Stimulated activated CD4-positive, alpha-beta T cell treated with anti-CD3 and anti-CD28 coated beads, Interleukin-12 subunit alpha, Interleukin-12 subunit beta, amount 100 ng/mL, for 24 hours (primary cell): ENCODE measurements at regions not wholly inside any gene's neighbourhood (a gene's known extent, or its start where the extent isn't known, plus 50 kb on each side); places are given as distances from the start of the nearest gene placed in this dataset.
"Not testable (repeated sequence)": the region's sequence is repeated elsewhere in the genome, so short reads cannot be mapped to it uniquely, and the experiment has no call there.

Experiments
- DNase-seq, 2 experiments: peaks; one replicate each; pipeline ENCODE4 v3.0.0-alpha.2; 2020; ENCODE audit warnings: low read depth in 2 of 2

- no peak for DNase-seq
Measured at GRCh38 chr9:108411632-108412031, 444.2 kb downstream of the ACTL7B start.

DNA sequence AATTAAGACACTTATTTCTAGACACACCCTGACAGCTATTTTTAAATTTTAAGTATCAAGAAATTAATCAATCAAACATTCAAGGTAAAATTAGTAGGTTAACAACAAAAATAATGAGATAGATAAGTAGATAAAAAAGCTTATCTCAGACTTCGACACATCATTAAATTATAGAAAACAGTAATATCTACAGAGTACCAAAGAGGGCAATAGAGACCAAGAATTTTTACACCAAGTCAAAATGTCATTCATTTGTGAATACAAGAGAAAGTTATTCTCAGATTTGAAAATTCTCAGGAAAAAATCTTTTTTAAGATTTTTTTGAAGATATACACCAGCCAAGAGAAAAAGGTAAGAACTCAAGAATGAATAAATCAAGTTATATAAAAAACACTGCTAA is 445.6 kb downstream of the ACTL7B start:
- no peak for DNase-seq

DNA sequence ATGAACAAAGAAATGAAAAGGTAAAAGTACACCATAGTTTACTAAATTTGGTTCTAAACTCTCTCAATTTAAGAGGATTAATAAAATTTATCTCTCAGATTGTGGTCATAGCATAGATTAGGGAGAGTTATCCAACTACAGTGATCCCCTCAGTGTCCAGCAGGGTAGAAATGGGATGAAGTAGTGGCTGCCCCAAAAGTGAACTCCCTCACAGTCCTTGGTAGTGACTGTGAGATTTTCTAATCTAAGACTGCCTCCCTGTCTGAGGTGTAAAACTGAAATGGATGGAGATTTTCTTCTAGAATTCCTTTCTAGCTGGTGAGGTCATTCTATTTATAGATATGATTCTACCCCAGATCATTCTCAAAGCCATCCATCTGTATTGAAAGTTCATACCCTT is 455.5 kb downstream of the ACTL7B start:
- DNase-seq, result no peak

DNA sequence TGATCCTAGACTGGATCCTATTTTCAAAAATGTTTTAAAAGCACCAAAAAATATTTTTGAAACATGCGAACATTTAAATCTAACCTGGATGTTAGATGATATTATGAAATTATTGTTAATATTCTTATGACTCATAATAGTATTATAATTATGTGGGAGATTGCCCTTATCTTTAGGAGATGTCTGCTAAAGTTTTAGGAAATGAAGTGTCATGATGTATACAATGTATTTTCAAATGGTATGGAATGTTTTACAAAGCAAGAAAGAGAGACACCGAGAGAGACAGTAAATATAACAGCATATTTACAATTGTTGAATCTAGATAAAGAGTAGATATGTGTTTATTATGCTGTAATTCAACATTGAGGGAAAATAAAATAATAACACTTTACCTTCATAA is 455.9 kb downstream of the ACTL7B start:
- DNase-seq, result no peak

DNA sequence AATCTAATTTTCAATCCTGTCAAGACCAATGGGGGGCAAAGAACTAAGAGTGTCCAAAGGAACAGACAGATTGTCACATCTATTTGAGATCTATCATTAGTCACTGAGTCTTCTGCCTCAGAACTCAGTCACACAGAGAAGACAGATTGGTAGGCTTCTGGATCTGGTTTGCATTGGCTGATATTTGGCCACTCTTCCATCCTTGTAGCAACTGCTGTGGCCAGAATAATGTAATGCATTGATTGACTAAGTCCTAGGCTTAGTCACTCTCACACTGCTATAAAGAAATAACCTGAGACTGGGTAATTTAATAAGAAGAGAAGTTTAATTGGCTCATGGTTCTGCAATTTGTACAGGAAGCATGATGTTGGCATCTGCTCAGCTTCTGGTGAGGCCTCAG is 458.5 kb downstream of the ACTL7B start:
- no peak for DNase-seq

GRCh38 chr9:108396611-108397010 is 459.2 kb downstream of the ACTL7B start:
- no peak for DNase-seq

DNA sequence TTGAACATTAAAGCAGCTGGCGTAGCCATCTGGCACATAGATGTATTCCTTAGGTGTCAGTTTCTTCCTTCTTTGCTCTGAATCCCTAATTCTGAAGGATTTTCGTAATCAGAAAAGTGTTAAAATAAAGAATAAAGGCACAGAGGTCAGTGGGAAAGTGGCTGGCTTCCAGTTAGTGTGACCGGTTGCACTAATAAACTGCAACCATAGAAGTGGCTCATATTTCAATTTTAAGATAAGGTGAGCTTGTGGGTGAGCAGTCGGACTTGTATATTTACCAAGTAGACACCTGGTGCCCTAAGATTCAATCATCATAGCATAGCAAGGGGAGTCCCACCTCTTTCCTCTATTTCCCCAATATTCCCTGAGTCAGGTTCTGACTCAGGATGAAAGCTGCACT is 459.6 kb downstream of the ACTL7B start:
- DNase-seq, result no peak

- DNase-seq, result no peak
Measured at GRCh38 chr9:108395421-108395820, 460.4 kb downstream of the ACTL7B start.

GRCh38 chr9:108394726-108395125 is 461.1 kb downstream of the ACTL7B start:
- no peak for DNase-seq

GRCh38 chr9:108393481-108394001 is 462.2 kb downstream of the ACTL7B start:
- DNase-seq, result not testable (repeated sequence)

DNA sequence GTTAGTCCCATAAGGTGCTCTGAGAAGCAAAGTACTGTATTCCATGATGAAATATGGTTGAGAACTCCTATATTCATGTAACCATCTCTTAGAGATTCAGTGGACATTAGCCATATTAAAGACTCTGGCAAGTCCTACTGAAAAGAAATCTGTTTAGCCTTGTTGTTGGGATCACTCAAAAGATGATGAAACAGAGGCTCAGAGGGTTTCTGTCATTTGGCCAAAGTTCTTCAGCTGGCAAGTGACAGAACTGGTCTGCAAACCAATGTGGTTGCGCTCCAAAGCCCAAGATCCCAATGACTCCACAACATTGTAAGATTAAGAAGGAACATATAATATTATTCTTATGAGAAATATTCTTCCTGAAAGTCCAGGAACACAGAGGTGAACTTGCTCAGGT is 462.9 kb downstream of the ACTL7B start:
- no peak for DNase-seq

DNA sequence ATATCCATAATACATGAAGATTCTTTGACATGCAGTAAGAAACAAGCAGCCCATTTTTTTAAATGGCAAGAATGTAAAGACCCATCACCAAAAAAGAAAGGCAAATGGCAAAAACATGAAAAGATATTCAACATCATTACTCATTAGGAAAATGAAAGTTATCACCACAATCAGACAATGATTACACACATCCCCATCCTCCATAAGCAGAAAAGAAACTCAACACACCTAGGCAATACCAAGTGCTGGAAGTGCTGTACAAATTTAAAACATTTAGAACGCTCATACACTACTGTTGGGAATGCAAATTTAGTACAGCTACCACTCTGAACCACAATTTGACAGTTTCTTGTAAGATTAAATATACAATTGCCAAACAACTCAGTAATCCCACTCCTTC is 466.7 kb downstream of the ACTL7B start:
- no peak for DNase-seq

DNA sequence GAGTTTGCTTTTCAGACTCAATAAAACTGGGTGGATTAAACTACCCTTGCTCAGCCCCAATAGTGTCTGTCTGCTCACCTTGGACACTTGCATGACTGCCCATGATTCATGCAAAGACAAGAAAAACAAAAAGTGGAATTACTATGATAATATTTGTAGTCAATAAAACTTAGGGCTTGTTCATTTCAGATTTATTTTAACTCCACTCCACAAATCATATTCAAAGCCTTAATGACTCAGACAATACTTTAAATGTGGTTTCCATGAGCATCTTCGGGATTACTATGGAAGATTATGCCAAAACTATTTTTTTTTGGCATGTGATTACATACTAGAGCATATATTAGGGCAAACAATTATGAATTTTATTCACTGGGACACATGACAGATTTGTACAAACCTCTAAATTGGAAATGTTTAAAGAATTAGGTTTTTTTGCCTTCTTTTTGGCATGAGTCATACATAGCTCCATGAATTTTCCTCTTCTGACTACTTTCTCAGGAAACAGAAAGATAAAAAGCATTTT is 468.9 kb downstream of the ACTL7B start:
- no peak for DNase-seq

DNA sequence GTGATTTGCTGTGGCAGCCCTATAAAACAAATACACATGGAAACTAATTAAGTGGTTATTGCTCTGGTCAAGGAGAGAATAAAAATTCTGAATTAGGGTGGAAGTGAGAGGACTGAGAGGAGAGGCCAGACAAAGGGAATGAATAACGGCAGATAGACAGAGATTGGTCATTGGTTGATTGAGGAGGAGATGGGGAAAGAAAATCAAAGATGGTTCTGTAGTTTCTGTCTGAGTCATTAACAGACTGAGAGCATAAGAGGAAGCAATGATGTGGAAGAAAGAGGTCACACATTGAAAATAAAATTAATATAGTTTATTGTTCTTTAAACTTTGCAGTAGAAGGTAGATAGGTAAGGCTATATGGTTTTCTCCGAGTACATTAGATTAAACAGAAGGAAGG is 469.8 kb downstream of the ACTL7B start:
- DNase-seq, result no peak

DNA sequence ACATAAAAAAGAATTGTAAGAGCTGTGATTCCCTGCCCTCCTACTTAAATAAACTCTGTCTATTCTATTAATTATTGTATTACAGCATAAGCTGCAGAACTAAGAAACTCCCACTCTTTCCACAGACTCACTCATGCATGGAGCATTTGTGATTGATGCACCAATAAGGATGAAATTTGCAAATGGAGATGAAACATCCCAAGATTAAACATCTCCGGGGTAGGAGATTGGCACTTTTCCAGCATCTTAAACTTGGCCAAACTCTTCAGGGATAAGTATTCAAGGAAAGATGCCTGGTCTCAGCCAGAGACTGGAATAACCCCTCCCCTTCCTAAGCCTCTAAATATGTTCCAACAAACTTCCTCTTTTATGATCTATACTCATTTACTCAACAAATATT is 472.0 kb downstream of the ACTL7B start:
- DNase-seq, result no peak

DNA sequence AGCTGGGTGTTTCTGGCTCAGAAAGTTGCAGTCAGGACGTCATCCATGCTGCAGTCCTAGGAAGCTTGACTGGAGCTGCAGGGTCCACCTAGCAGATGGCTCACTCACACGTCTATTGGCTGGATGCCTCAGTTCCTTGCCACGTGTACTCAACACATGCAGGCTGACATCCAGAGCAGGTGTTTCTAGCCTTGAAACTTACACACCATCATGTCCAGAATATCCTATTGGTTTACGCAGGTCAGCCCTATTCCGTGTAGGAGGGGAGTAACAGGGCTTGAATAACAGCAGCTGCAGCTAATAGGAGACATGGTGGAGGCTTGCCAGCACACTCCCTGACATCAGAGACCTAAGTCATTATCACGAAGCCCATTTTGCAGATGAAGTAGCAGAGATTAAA is 473.5 kb downstream of the ACTL7B start:
- no peak for DNase-seq

- no peak for DNase-seq
Measured at GRCh38 chr9:108377881-108378280, 477.9 kb downstream of the ACTL7B start.

- DNase-seq, result no peak
Measured at GRCh38 chr9:108377382-108377781, 478.4 kb downstream of the ACTL7B start.

- DNase-seq, result no peak
Measured at GRCh38 chr9:108376140-108376539, 479.6 kb downstream of the ACTL7B start.

GRCh38 chr9:108374626-108375025 is 481.2 kb downstream of the ACTL7B start:
- no peak for DNase-seq

- DNase-seq, result no peak
Measured at GRCh38 chr9:108367188-108367587, 488.6 kb downstream of the ACTL7B start.

- DNase-seq, result no peak
Measured at GRCh38 chr9:108363311-108363710, 492.5 kb downstream of the ACTL7B start.

- DNase-seq, result no peak
Measured at GRCh38 chr9:108360304-108360703, 495.5 kb downstream of the ACTL7B start.

DNA sequence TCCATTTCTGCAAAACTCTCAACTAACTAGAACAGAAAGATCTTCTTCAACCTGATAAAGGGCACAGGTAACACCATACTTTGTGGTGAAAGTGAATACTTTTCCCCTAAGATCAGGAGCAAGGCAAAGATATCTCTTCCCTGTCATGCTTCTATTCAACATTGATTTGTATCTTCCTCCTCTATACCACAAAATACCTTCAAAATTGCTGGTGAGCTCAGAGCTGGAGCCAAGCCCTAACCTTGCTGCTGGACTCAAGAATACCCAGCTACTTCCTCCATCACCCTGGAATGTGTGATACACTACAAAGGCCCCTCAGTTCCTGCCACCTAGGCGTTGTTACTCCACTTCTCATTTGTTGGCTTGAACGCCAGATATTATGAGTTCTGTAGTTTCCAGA is 499.0 kb downstream of the ACTL7B start:
- DNase-seq, result no peak
